NCI-H524 (cell line): ENCODE measurements at regions not wholly inside any gene's neighbourhood (a gene's known extent, or its start where the extent isn't known, plus 50 kb on each side); places are given as distances from the start of the nearest gene placed in this dataset.
"Not testable (repeated sequence)": the region's sequence is repeated elsewhere in the genome, so short reads cannot be mapped to it uniquely, and the experiment has no call there.

Experiments
- DNase-seq, 2 experiments: peaks; one replicate each; lab custom pipeline; 2025; lab: John Stamatoyannopoulos, UW

GRCh38 chr11:81769906-81770305 is 963.8 kb downstream of the FAM181B start:
- DNase-seq: not testable (repeated sequence)

- DNase-seq: no peak
These were observed 976.6 kb downstream of the FAM181B start for GRCh38 chr11:81756864-81757595.

GRCh38 chr11:81749245-81749644 is 984.4 kb downstream of the FAM181B start:
- no peak for DNase-seq

GRCh38 chr11:81744336-81745116 is 989.1 kb downstream of the FAM181B start:
- no peak for DNase-seq

- DNase-seq: no peak
These were observed 1008.0 kb downstream of the FAM181B start for GRCh38 chr11:81725701-81726100.

GRCh38 chr11:81717695-81718094 is 1016.0 kb downstream of the FAM181B start:
- no peak for DNase-seq

GRCh38 chr11:81707881-81708280 is 1025.8 kb downstream of the FAM181B start:
- no peak for DNase-seq

- DNase-seq: no peak
These were observed 1028.4 kb downstream of the FAM181B start for GRCh38 chr11:81705283-81705682.

GRCh38 chr11:81700076-81700475 is 1033.6 kb downstream of the FAM181B start:
- DNase-seq: no peak

- DNase-seq: no peak
These were observed 1046.6 kb downstream of the FAM181B start for GRCh38 chr11:81687057-81687456.

GRCh38 chr11:81674211-81674610 is 1059.5 kb downstream of the FAM181B start:
- DNase-seq: no peak

GRCh38 chr11:81673001-81673400 is 1060.7 kb downstream of the FAM181B start:
- no peak for DNase-seq

- DNase-seq: no peak
These were observed 1063.6 kb downstream of the FAM181B start for GRCh38 chr11:81669935-81670543.

- peak; percentile 3 to 20 for DNase-seq
These were observed 1074.9 kb downstream of the FAM181B start for GRCh38 chr11:81658722-81659121.

- DNase-seq: no peak
These were observed 1078.3 kb downstream of the FAM181B start for GRCh38 chr11:81655351-81655750.

- no peak for DNase-seq
These were observed 1086.3 kb downstream of the FAM181B start for GRCh38 chr11:81647374-81647773.

GRCh38 chr11:81644239-81644840 is 1089.3 kb downstream of the FAM181B start:
- DNase-seq: peak; percentile 46 to 79

- DNase-seq: no peak
These were observed 1099.2 kb downstream of the FAM181B start for GRCh38 chr11:81634483-81634882.

- no peak for DNase-seq
These were observed 1131.2 kb downstream of the FAM181B start for GRCh38 chr11:81602508-81602907.

- DNase-seq: no peak
These were observed 1137.0 kb downstream of the FAM181B start for GRCh38 chr11:81596704-81597103.

- DNase-seq: no peak
These were observed 1148.2 kb downstream of the FAM181B start for GRCh38 chr11:81585390-81585933.

GRCh38 chr11:81579339-81579738 is 1154.3 kb downstream of the FAM181B start:
- DNase-seq: no peak
